ENCODE measurements at regions not wholly inside any gene's neighbourhood (a gene's known extent, or its start where the extent isn't known, plus 50 kb on each side); places are given as distances from the start of the nearest gene placed in this dataset.

DNA sequence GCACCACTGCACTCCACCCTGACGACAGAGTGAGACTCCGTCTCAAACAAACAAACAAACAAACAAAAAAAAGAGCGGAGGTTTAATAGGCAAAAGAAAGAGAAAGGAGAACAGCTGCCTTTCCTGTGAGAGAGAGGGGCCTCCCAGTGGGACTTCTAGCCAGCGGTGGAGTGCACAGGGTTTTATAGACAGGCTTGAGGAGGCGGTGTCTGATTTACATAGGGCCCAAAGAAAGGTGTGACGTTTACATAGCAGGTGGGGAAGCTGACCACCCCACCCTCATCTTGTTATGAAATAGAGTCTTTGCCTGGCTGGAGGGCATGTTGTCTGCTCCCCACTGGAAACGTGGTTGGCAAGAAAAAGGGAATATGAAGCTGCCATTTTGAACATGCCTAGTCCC lies 106.0 kb upstream of the CSNK1A1L start:
- WGBS, result 81% methylated on average over 7 of the region's 7 CpGs
- no peak for DNase-seq (ENCODE audit: extremely low spot score)

DNA sequence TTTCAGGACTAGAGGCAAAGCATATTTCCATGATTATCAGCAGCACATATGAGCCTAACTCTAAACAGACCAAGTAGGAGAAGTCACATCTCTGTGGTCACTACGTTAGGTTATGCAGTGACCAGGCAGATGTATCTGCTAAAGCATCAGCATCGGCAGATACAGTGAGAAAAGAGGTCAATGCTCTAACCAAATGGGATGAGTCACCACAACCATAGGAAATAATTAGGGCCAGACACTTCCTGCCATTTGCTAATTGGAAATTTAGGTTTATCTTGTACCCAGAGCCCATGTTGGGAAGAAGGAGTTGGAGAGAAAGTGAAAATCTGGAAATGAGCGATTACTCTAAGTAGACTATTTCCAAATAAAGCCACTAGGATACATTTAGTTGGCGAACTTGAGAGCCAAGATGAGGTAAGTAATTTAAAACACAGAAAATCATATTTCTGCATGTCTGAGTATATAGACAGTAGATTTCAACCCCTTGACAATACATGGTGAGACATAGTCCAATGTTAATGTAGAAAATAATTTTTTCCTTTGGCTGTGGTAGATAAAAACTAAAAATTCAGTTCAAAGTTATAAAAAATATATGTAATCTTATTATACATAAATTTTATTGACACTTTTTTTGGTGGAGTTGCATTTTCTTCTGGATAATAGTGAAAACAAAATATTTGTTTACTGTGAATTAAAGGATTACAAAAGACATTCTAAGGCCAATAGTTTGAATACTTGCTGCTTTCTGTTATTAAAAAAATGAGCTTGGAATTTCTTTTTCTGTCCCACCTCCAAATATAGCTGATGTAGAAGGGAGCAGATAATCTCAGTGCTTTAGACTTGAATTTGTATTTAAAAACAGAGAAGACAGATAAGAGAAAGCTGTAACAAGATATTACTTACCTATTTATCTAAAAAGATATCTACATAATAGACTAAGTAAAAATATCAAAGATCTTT lies 104.4 kb upstream of the CSNK1A1L start:
- Histone ChIP-seq H3K4me3 (ENCODE audit: low read depth, low read length) (no peak overlapping the region), H3K27ac (ENCODE audit: low read depth) (no peak overlapping the region), H3K36me3 (ENCODE audit: insufficient read depth) (no peaks in the 10 kb centered on the region), H3K4me1 (ENCODE audit: insufficient read depth) (no peaks in the 10 kb centered on the region)
- WGBS, result 88% methylated on average over 4 of the region's 4 CpGs
- no peak for DNase-seq (ENCODE audit: extremely low spot score)

More for the DNA sequence above, 106.0 kb upstream of the CSNK1A1L start:
- Histone ChIP-seq H3K4me3 (ENCODE audit: low read depth, low read length) (no peak overlapping the region), H3K27ac (ENCODE audit: low read depth) (no peak overlapping the region), H3K4me1 (ENCODE audit: insufficient read depth) (no peaks in the 10 kb centered on the region), H3K36me3 (ENCODE audit: insufficient read depth) (no peaks in the 10 kb centered on the region)

DNA sequence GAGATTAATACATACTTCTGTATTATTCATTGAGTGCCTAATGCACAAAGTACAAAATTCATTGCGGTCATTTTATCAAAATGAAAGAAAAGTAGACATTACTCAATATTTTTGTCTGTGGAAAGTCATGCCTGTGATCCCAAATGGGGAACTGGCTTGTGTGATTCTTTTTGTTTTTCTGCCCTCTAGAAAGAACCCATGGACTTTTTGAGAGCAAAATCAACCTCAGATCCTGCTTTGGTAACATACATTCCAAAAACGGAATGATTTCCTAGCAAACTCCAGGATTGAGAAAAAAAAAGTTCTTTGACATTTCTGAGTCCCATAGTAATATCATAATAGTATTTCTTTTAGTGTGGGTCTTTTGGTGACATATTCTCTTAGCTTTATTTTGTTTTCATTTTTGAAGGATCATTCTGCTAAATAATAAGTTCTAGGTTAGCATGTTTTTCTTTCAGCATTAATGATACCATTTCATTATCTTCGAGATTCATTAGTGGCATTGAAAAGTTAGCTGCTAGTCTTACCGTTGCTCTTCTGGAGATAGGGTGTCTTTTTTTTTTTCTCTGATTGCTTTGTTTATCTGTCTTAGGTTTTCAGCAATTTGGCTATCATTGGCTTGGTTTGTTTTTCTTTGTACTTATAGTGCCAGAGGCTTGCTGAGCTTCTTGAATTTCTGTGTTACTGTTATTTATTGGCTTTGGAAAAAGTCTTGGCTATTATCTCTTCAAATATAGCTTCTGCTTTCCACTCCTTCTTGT lies 102.4 kb upstream of the CSNK1A1L start:
- Histone ChIP-seq H3K4me3 (ENCODE audit: low read depth, low read length) (no peak overlapping the region), H3K27ac (ENCODE audit: low read depth) (no peak overlapping the region), H3K36me3 (ENCODE audit: insufficient read depth) (no peaks in the 10 kb centered on the region), H3K4me1 (ENCODE audit: insufficient read depth) (no peaks in the 10 kb centered on the region)
- DNase-seq (ENCODE audit: extremely low spot score), result no peak
- WGBS, result 71% methylated on average over 4 of the region's 4 CpGs

DNA sequence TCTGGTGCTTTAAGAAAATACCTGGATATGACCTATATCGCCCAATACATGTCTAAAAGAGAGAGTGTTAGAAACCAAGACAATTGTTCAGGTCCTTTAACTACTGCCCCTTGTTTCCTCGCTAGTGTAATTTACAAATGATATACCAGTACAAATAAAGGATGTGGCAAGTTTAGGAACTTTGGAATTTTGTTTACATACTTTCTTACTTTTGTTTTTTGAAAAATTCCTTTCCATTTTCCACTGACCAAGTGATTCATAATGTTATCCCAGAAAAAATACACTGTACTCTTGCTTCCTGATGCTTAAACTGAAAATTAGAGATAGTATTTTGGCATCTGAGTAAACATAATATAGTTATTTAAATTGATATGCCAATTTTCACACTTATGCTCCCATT lies 96.8 kb upstream of the CSNK1A1L start:
- WGBS, result 86% methylated on average over 2 of the region's 2 CpGs
- no peak overlapping the region for H3K27ac ChIP-seq (ENCODE audit: low read depth)
- no peak for DNase-seq (ENCODE audit: extremely low spot score)
- H3K4me3 ChIP-seq (ENCODE audit: low read depth, low read length), result no peak overlapping the region
- H3K4me1 ChIP-seq (ENCODE audit: insufficient read depth), result no peaks in the 10 kb centered on the region
- no peaks in the 10 kb centered on the region for H3K36me3 ChIP-seq (ENCODE audit: insufficient read depth)

DNA sequence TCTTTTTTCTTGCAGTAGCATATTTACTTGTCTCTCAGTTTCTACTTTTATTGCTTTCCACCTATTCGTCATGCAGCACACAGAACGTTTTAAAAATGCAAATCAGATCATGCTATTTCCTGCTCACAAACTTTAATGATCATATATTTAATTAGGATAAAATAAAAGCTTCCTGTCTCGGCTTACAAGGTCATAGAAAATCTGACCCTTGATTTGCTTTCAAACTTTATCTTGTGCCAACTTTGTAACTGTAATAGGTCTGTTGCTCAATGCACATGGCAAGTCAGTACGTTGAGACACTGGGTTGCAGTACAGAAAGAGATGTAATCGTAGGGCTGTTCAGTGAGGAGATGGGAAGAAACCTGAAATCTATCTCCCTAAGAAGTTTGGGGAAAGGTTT lies 95.6 kb upstream of the CSNK1A1L start:
- Histone ChIP-seq H3K4me1 (ENCODE audit: insufficient read depth) (no peaks in the 10 kb centered on the region), H3K36me3 (ENCODE audit: insufficient read depth) (no peaks in the 10 kb centered on the region), H3K4me3 (ENCODE audit: low read depth, low read length) (no peak overlapping the region), H3K27ac (ENCODE audit: low read depth) (no peak overlapping the region)
- 75% methylated on average over 5 of the region's 5 CpGs for WGBS
- no peak for DNase-seq (ENCODE audit: extremely low spot score)

DNA sequence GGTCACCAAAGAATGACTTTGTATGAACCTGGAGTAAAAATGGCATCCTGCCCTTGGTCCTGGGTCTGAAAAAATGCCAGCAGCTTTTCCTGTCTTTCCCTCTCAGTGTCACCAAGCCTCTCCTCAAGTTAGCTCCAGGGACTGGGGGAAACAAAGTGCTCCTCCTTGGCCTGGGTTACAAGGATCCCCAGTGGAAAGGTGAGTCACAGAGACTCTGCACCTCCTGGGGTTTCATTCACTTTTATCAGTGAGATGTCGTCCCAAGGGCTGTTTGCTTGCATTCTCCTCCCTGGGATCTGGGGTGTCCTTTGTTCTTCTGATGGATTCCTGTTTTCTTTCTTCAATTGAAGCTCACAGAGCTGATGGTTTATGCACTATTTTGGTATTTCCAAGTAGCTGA lies 93.2 kb upstream of the CSNK1A1L start:
- DNase-seq (ENCODE audit: extremely low spot score), result no peak
- 63% methylated on average over 1 of the region's 1 CpG for whole genome bisulfite sequencing
- Histone ChIP-seq H3K27ac (ENCODE audit: low read depth) (no peak overlapping the region), H3K4me3 (ENCODE audit: low read depth, low read length) (no peak overlapping the region), H3K36me3 (ENCODE audit: insufficient read depth) (no peaks in the 10 kb centered on the region), H3K4me1 (ENCODE audit: insufficient read depth) (no peaks in the 10 kb centered on the region)

DNA sequence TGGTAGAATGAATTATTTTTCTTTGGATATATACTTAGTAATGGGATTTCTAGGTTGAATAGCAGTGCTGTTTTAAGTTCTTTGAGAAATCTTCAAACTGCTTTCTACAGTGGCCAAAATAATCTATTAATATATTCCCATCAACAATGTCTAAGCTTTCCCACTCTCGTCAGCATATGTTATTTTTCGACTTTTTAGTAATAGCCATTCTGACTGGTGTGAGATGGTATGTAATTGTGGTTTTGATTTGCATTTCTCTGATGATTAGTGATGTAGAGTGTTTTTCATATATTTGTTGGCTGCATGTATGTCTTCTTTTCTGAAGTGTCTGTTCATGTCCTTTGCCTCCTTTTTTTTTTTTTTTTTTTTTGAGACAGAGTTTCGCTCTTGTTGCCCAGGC lies 90.2 kb upstream of the CSNK1A1L start:
- Histone ChIP-seq H3K4me1 (ENCODE audit: insufficient read depth) (no peaks in the 10 kb centered on the region), H3K4me3 (ENCODE audit: low read depth, low read length) (no peak overlapping the region), H3K27ac (ENCODE audit: low read depth) (no peak overlapping the region), H3K36me3 (ENCODE audit: insufficient read depth) (no peaks in the 10 kb centered on the region)
- WGBS, result 95% methylated on average over 3 of the region's 3 CpGs
- DNase-seq (ENCODE audit: extremely low spot score), result no peak

DNA sequence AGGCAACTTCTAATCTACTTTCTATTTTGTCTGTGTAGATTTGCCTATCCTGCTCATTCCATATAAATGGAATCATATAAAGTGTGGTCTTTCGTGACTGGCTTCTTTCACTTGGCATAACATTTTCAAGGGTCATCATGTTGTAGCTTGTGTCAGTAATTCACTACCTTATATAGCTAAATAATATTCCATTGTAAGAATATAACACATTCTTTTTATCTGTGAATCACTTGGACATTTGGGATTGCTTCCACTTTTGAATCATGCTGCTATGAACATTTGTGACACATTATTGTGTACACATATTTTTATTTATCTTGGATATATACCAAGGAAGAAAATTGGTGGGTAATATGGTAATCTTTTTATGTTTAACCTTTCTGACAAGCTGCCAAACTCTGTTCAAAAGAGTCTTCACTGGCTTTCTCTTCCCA lies 89.0 kb upstream of the CSNK1A1L start:
- Histone ChIP-seq H3K4me1 (ENCODE audit: insufficient read depth) (no peaks in the 10 kb centered on the region), H3K4me3 (ENCODE audit: low read depth, low read length) (no peak overlapping the region), H3K36me3 (ENCODE audit: insufficient read depth) (no peaks in the 10 kb centered on the region), H3K27ac (ENCODE audit: low read depth) (no peak overlapping the region)
- 56% methylated on average over 1 of the region's 1 CpG for WGBS
- DNase-seq (ENCODE audit: extremely low spot score), result no peak

DNA sequence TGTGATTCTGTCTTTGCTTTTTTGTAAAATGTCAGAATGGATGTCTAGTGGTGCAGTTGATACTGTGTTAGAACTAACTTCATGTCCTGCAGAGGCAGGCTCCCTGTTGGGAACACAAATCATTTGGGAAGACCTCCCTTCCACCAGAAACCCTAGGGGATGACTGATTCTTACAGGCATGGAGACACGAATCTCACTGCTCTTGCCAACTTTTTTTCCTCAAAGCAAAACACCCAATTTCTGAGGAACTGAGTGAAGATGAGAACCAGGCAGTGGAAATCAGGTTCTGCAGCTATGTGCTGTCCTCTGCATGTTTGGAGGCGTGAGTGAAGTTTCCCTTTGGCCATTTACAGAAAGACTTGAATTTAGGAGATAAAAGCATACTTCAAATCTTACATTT lies 87.5 kb upstream of the CSNK1A1L start:
- 45% methylated on average over 2 of the region's 2 CpGs for WGBS
- no peak for DNase-seq (ENCODE audit: extremely low spot score)
- H3K27ac ChIP-seq (ENCODE audit: low read depth), result no peak overlapping the region
- no peak overlapping the region for H3K4me3 ChIP-seq (ENCODE audit: low read depth, low read length)
- no peaks in the 10 kb centered on the region for H3K36me3 ChIP-seq (ENCODE audit: insufficient read depth)
- no peaks in the 10 kb centered on the region for H3K4me1 ChIP-seq (ENCODE audit: insufficient read depth)

DNA sequence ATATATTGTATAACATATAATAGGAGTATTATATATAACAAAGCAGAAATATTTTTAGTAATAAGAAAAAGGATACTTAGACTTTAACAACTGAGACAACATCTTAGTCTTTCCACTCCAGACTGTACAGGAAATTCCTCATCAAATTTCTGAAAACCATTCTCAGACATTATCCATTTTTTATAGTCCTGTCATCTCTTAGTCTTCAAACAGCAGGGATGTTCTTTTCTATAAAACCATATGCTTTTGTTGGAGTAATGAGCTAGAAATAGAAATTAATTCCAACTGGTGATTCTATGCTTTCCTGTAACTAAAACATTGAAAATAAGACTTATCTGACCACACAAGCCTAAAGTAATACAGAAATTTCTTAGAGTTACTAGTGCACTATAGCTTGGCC lies 82.2 kb upstream of the CSNK1A1L start:
- H3K27ac ChIP-seq (ENCODE audit: low read depth), result no peak overlapping the region
- H3K4me1 ChIP-seq (ENCODE audit: insufficient read depth), result no peaks in the 10 kb centered on the region
- no peak for DNase-seq (ENCODE audit: extremely low spot score)
- no peak overlapping the region for H3K4me3 ChIP-seq (ENCODE audit: low read depth, low read length)
- no peaks in the 10 kb centered on the region for H3K36me3 ChIP-seq (ENCODE audit: insufficient read depth)

DNA sequence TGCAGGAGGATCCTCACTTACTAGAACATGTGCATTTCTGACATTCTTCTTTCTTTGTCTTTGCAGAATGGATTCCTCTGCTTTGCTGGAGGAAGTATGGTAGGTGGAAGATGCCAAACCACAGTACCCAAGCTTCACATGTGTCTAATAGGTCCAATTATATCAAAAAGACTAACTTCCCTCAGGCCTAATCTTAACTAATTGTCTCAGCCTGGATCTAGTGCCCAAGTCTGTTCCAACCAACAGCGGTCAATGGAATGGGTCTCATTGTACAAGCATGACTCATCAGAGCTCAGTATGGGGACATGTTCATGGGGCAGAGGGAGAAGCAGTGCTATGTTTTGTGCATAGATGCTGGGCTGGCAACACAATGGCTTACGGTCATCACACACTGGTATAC lies 81.6 kb upstream of the CSNK1A1L start:
- H3K4me3 ChIP-seq (ENCODE audit: low read depth, low read length), result no peak overlapping the region
- 99% methylated on average over 2 of the region's 2 CpGs for WGBS
- no peak overlapping the region for H3K27ac ChIP-seq (ENCODE audit: low read depth)
- H3K4me1 ChIP-seq (ENCODE audit: insufficient read depth), result no peaks in the 10 kb centered on the region
- no peak for DNase-seq (ENCODE audit: extremely low spot score)
- no peaks in the 10 kb centered on the region for H3K36me3 ChIP-seq (ENCODE audit: insufficient read depth)

DNA sequence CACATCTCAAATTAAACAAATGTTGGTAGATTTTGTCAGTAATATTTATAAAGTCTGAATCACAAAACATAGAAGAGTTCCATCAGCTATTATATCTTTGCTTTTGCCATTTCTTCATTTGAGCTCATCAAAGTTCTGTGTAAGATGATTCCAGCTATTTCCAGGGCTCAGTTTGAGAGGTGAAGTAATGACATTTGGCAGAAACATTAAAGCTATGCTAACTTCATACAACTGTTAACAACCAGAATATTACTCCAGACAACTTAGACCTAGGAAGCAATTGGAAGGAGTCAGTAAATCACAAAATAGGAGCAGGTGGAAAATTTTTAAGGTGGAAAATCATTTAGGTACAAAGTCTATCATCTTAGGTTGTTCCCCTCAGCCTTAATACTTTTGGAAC lies 76.2 kb upstream of the CSNK1A1L start:
- Histone ChIP-seq H3K27ac (ENCODE audit: low read depth) (no peak overlapping the region), H3K4me1 (ENCODE audit: insufficient read depth) (no peaks in the 10 kb centered on the region), H3K36me3 (ENCODE audit: insufficient read depth) (no peaks in the 10 kb centered on the region), H3K4me3 (ENCODE audit: low read depth, low read length) (no peak overlapping the region)
- DNase-seq (ENCODE audit: extremely low spot score), result no peak

DNA sequence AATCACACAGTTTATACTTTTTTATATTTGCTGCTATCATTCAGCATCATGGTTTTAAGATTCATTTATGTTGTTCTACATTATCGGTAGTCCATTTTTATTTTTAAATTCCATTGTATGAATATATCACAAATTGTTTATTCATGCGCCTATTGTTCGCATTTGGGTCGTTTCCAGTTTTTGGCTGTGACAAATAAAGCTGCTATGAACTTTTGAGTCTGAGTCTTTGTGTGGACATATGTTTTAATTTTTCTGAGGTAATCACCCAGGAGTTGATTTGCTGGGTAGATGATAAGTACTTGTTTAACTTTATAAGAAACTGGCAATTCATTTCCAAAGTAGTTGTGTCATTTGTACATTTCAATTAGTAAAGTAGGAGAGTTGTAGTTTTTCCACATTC lies 74.2 kb upstream of the CSNK1A1L start:
- Histone ChIP-seq H3K4me1 (ENCODE audit: insufficient read depth) (no peaks in the 10 kb centered on the region), H3K36me3 (ENCODE audit: insufficient read depth) (no peaks in the 10 kb centered on the region), H3K27ac (ENCODE audit: low read depth) (no peak overlapping the region), H3K4me3 (ENCODE audit: low read depth, low read length) (no peak overlapping the region)
- no peak for DNase-seq (ENCODE audit: extremely low spot score)
- 89% methylated on average over 4 of the region's 4 CpGs for WGBS

DNA sequence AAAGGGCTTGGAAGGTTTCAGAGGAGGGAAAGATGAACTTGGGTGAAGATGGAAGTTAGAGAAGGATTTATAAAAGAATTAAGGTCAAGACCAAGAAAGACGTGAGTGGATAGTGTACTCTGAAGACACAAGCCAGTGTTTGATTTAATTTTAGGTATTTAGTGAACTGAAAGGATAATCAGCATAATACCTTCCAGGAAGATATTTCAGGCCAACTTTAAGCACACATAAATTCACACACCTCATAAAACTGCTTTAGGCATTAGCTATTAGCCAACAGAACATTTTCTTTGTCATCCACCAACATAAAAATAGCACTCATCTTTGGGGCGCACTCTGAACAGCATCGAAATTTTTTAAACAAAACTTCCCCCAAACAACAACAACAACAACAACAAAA lies 71.7 kb upstream of the CSNK1A1L start:
- DNase-seq (ENCODE audit: extremely low spot score), result no peak
- WGBS, result 58% methylated on average over 3 of the region's 3 CpGs
- Histone ChIP-seq H3K4me1 (ENCODE audit: insufficient read depth) (no peaks in the 10 kb centered on the region), H3K36me3 (ENCODE audit: insufficient read depth) (no peaks in the 10 kb centered on the region), H3K27ac (ENCODE audit: low read depth) (no peak overlapping the region), H3K4me3 (ENCODE audit: low read depth, low read length) (no peak overlapping the region)
